ENCODE measurements at regions not wholly inside any gene's neighbourhood (a gene's known extent, or its start where the extent isn't known, plus 50 kb on each side); places are given as distances from the start of the nearest gene placed in this dataset.
"Not testable (repeated sequence)": the region's sequence is repeated elsewhere in the genome, so short reads cannot be mapped to it uniquely, and the experiment has no call there.

GRCh38 chr2:40700231-40700954 lies 248.5 kb upstream of the SLC8A1 start:
- no peak for DNase-seq

GRCh38 chr2:40712197-40712894 lies 260.5 kb upstream of the SLC8A1 start:
- not testable (repeated sequence) for DNase-seq

GRCh38 chr2:40716879-40717278 lies 265.0 kb upstream of the SLC8A1 start:
- no peak for DNase-seq

- no peak for DNase-seq
Measured at GRCh38 chr2:40719414-40719813, 267.5 kb upstream of the SLC8A1 start.

- DNase-seq = no peak
Measured at GRCh38 chr2:40721595-40721994, 269.7 kb upstream of the SLC8A1 start.

- no peak for DNase-seq
Measured at GRCh38 chr2:40723194-40723593, 271.3 kb upstream of the SLC8A1 start.

GRCh38 chr2:40725040-40725439 lies 273.1 kb upstream of the SLC8A1 start:
- no peak for DNase-seq

- no peak for DNase-seq
Measured at GRCh38 chr2:40725950-40726349, 274.1 kb upstream of the SLC8A1 start.

GRCh38 chr2:40734797-40735196 lies 282.9 kb upstream of the SLC8A1 start:
- no peak for DNase-seq

GRCh38 chr2:40737180-40737579 lies 285.3 kb upstream of the SLC8A1 start:
- DNase-seq = no peak

- no peak for DNase-seq
Measured at GRCh38 chr2:40740419-40740818, 288.5 kb upstream of the SLC8A1 start.

GRCh38 chr2:40741532-40741931 lies 289.6 kb upstream of the SLC8A1 start:
- no peak for DNase-seq

- no peak for DNase-seq
Measured at GRCh38 chr2:40746191-40746590, 294.3 kb upstream of the SLC8A1 start.

GRCh38 chr2:40751981-40752380 lies 300.1 kb upstream of the SLC8A1 start:
- DNase-seq = no peak

GRCh38 chr2:40752796-40753195 lies 300.9 kb upstream of the SLC8A1 start:
- DNase-seq = no peak

- no peak for DNase-seq
Measured at GRCh38 chr2:40754912-40755311, 303.0 kb upstream of the SLC8A1 start.

GRCh38 chr2:40758401-40759155 lies 306.7 kb upstream of the SLC8A1 start:
- no peak for DNase-seq

GRCh38 chr2:40760071-40760666 lies 308.3 kb upstream of the SLC8A1 start:
- peak; percentile 42 for DNase-seq

GRCh38 chr2:40773291-40773690 lies 321.4 kb upstream of the SLC8A1 start:
- no peak for DNase-seq

- DNase-seq = no peak
Measured at GRCh38 chr2:40783704-40784103, 331.8 kb upstream of the SLC8A1 start.

- no peak for DNase-seq
Measured at GRCh38 chr2:40786636-40787035, 334.7 kb upstream of the SLC8A1 start.

- DNase-seq = no peak
Measured at GRCh38 chr2:40797120-40797519, 345.2 kb upstream of the SLC8A1 start.

- no peak for DNase-seq
Measured at GRCh38 chr2:40803900-40804299, 352.0 kb upstream of the SLC8A1 start.

GRCh38 chr2:40809156-40809555 lies 357.3 kb upstream of the SLC8A1 start:
- no peak for DNase-seq

Data from NCI-H1436 (cell line).